ENCODE measurements at regions not wholly inside any gene's neighbourhood (a gene's known extent, or its start where the extent isn't known, plus 50 kb on each side); places are given as distances from the start of the nearest gene placed in this dataset.

DNA sequence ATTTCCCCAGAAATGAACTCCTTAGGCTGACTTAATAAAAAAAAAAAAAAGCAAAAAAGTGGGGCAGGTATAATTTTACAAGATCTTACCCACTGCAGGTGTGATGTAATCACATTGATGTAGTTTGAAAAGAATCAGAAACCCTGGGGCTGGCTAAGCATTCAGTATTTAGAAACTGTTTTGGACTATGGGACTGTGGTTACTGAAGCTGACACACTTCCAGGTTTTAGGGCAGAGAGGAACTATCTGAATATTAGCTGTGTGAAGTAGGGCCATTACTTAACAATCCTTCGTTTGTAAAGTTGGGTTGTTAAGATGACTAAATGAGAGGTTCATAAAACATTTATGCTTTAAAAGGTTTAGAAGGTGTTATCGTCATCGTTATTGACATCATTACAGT is 165.3 kb downstream of the FASLG start:
- Histone ChIP-seq H3K23ac (ENCODE audit: insufficient read length) (no peak overlapping the region), H2BK15ac (ENCODE audit: low read length) (no peak overlapping the region), H2BK12ac (ENCODE audit: low read depth, low read length) (no peak overlapping the region), H3K23me2 (ENCODE audit: low read depth, low read length) (no peaks in the 10 kb centered on the region; the same call in 1 of the 2 replicates), H4K8ac (ENCODE audit: extremely low read depth, insufficient read depth, low read length) (no peak overlapping the region), H3K14ac (ENCODE audit: insufficient read length) (no peak overlapping the region), H3K4me3 (ENCODE audit: extremely low read depth in 1 of 4, insufficient read depth in 2 of 4, low read depth in 3 of 4, low read length in 4 of 4) (no peak overlapping the region), H3K79me1 (ENCODE audit: low read depth, low read length) (no peaks in the 10 kb centered on the region), H3K4me2 (ENCODE audit: insufficient read depth in 1 of 2, low read depth in 2 of 2, low read length in 2 of 2) (no peak overlapping the region), H3K27ac (ENCODE audit: low read depth, low read length) (no peak overlapping the region), H3K18ac (ENCODE audit: extremely low read depth, low read length) (no peak overlapping the region), H2BK120ac (replicated peaks; ENCODE audit: low read depth, low read length) (no peak overlapping the region), H4K20me1 (replicated peaks in 1 of 2; ENCODE audit: control insufficient read depth in 1 of 2, insufficient read depth in 2 of 2, low read length in 2 of 2) (no peaks in the 10 kb centered on the region), H3K27me3 (replicated peaks in 1 of 4; ENCODE audit: control insufficient read depth in 3 of 4, extremely low read depth in 1 of 4, insufficient read depth in 3 of 4, low read length in 3 of 4) (no peaks in the 10 kb centered on the region), H4K91ac (replicated peaks; ENCODE audit: insufficient read length, low read length) (no peak overlapping the region), H3K36me3 (ENCODE audit: control insufficient read depth in 2 of 4, insufficient read depth in 4 of 4, low read length in 3 of 4) (no peaks in the 10 kb centered on the region), H2BK5ac (ENCODE audit: low read depth, low read length) (no peak overlapping the region), H3K9me3 (ENCODE audit: insufficient read depth in 2 of 2, low read depth in 1 of 2, low read length in 1 of 2) (no peaks in the 10 kb centered on the region), H3K9ac (replicated peaks in 1 of 4; ENCODE audit: extremely low read depth in 1 of 4, low read depth in 3 of 4, low read length in 3 of 4) (no peak overlapping the region), H3K4me1 (replicated peaks in 1 of 4; ENCODE audit: control insufficient read depth in 3 of 4, insufficient read depth in 4 of 4, low read length in 3 of 4) (peaks cover 0 to 2% (median 0%) of the 10 kb centered on the region in 4 experiments; a peak in 1 of 7 replicates), H3K79me2 (ENCODE audit: control insufficient read depth in 1 of 2, insufficient read depth in 2 of 2, low read length in 2 of 2) (no peaks in the 10 kb centered on the region), H2AFZ (ENCODE audit: low read length) (no peak overlapping the region), H3K4ac (replicated peaks; ENCODE audit: insufficient read length, low read depth, low read length) (no peak overlapping the region), H2AK5ac (ENCODE audit: low read depth, low read length) (no peak overlapping the region), H4K5ac (ENCODE audit: insufficient read length, low read depth, low read length) (no peak overlapping the region), H2BK20ac (ENCODE audit: low read length) (no peak overlapping the region), H3K56ac (replicated peaks; ENCODE audit: insufficient read length, low read depth, low read length) (no peak overlapping the region)
- POLR2A ChIA-PET (ENCODE audit: partially characterized antibody): no interaction called here
- TF ChIP-seq NANOG (IDR thresholded peaks at IDR 0.05; ENCODE audit: insufficient read depth, low read depth, low read length, poor library complexity, severe bottlenecking) (no peak), HDAC6 (IDR thresholded peaks at IDR 0.05; ENCODE audit: low read depth, low read length) (no peak), RXRA (IDR thresholded peaks at IDR 0.05; ENCODE audit: insufficient read depth, low read depth, low read length) (no peak), RFX5 (IDR thresholded peaks at IDR 0.05; ENCODE audit: borderline replicate concordance, low read depth, low read length) (no peak), MAFK (IDR thresholded peaks at IDR 0.05; ENCODE audit: low read depth, low read length) (no peak), CTBP2 (IDR thresholded peaks at IDR 0.05; ENCODE audit: borderline replicate concordance, insufficient read depth, insufficient read length, low read length) (no peak)
- CTCF ChIA-PET (ENCODE audit: partially characterized antibody): interaction anchor here (1.4 to 11.1 kb wide), 3 partner anchors 82 to 389 kb away, joined by 3 to 150 read pairs (median 21); no protein-coding TSS in a partner anchor
- 87% methylated on average over 3 of the region's 3 CpGs; no CpG with 5 or more reads in 1 of the 2 experiments for WGBS, 2 experiments (ENCODE audit: extremely low coverage in 1 of 2, insufficient coverage in 1 of 2, insufficient read length in 1 of 2, insufficient replicate concordance in 2 of 2, low coverage in 1 of 2, low lambda C conversion rate in 2 of 2, missing lambda C conversion rate in 1 of 2)
- DNase-seq (ENCODE audit: low read depth in 1 of 2, low spot score in 2 of 2) (no peak), FAIRE-seq (no peak)

Data from H1 (cell line).